PFSK-1 (cell line): ENCODE measurements at regions not wholly inside any gene's neighbourhood (a gene's known extent, or its start where the extent isn't known, plus 50 kb on each side); places are given as distances from the start of the nearest gene placed in this dataset.

Experiments
- FOXP2 ChIP-seq: optimal IDR thresholded peaks from 2 replicates; pipeline ENCODE3; 2011; ENCODE audit warnings: borderline replicate concordance, control low read depth, inconsistent platforms; ENCODE audit not compliant: insufficient read depth; ENCODE audit errors: extremely low read length, extremely low read depth
- POLR2AphosphoS5 ChIP-seq: IDR thresholded peaks from 2 replicates; pipeline ENCODE4 v1.6.1; 2012; ENCODE audit warnings: low read depth, mild to moderate bottlenecking, control low read depth, low read length, moderate library complexity
- SIN3A ChIP-seq: IDR thresholded peaks from 2 replicates; pipeline ENCODE4 v1.6.1; 2012; ENCODE audit warnings: mild to moderate bottlenecking, low read length, moderate library complexity, borderline replicate concordance; ENCODE audit not compliant: insufficient read depth
- TAF1 ChIP-seq: IDR thresholded peaks from 2 replicates; pipeline ENCODE4 v1.6.1; 2012; ENCODE audit warnings: low read length, control low read depth, borderline replicate concordance; ENCODE audit not compliant: insufficient read depth
- TF ChIP-seq, protein P1 (sequence below), 2 experiments: IDR thresholded peaks; 2 replicates each; pipeline versions ENCODE4 v1.6.1 to v1.8.0; 2011 to 2012; ENCODE audit warnings: low read depth in 2 of 2, low read length in 2 of 2, control low read depth in 1 of 2, inconsistent platforms in 1 of 2, mild to moderate bottlenecking in 1 of 2, moderate library complexity in 1 of 2; ENCODE audit not compliant: insufficient read depth in 1 of 2

- TF ChIP-seq TAF1 (no peak), FOXP2 (no peak), POLR2AphosphoS5 (no peak), SIN3A (no peak)
- TF ChIP-seq, protein P1, sequence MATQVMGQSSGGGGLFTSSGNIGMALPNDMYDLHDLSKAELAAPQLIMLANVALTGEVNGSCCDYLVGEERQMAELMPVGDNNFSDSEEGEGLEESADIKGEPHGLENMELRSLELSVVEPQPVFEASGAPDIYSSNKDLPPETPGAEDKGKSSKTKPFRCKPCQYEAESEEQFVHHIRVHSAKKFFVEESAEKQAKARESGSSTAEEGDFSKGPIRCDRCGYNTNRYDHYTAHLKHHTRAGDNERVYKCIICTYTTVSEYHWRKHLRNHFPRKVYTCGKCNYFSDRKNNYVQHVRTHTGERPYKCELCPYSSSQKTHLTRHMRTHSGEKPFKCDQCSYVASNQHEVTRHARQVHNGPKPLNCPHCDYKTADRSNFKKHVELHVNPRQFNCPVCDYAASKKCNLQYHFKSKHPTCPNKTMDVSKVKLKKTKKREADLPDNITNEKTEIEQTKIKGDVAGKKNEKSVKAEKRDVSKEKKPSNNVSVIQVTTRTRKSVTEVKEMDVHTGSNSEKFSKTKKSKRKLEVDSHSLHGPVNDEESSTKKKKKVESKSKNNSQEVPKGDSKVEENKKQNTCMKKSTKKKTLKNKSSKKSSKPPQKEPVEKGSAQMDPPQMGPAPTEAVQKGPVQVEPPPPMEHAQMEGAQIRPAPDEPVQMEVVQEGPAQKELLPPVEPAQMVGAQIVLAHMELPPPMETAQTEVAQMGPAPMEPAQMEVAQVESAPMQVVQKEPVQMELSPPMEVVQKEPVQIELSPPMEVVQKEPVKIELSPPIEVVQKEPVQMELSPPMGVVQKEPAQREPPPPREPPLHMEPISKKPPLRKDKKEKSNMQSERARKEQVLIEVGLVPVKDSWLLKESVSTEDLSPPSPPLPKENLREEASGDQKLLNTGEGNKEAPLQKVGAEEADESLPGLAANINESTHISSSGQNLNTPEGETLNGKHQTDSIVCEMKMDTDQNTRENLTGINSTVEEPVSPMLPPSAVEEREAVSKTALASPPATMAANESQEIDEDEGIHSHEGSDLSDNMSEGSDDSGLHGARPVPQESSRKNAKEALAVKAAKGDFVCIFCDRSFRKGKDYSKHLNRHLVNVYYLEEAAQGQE (IDR thresholded peaks at IDR 0.05; ENCODE audit: insufficient read depth in 1 of 2, low read depth in 2 of 2, low read length in 2 of 2), result no peak
Measured at GRCh38 chr12:46480316-46480715, 107.7 kb upstream of the SLC38A2 start.

DNA sequence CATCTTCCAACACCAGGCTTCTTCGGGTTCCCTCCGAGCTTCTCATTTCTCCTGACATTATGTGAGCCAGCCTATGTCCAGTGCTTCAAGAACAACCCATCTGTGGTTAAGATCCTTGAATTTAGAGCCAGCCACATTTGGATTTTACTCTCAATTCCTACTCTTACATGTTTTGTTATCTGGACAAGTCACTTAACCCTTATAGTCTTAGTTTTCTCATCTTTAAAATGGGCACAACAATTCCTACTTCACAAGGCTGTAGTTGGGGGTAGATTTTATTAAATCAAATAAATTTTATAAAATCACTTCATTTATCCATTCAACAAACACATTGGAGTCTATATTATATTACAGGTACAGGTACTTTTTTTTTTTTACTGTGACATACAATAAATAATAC lies 105.5 kb upstream of the SLC38A2 start:
- no peak for TF ChIP-seq TAF1
- TF ChIP-seq SIN3A, result no peak
- TF ChIP-seq, protein P1 (IDR thresholded peaks at IDR 0.05; ENCODE audit: insufficient read depth in 1 of 2, low read depth in 2 of 2, low read length in 2 of 2), result no peak
- TF ChIP-seq POLR2AphosphoS5, result no peak
- no peak for TF ChIP-seq FOXP2

DNA sequence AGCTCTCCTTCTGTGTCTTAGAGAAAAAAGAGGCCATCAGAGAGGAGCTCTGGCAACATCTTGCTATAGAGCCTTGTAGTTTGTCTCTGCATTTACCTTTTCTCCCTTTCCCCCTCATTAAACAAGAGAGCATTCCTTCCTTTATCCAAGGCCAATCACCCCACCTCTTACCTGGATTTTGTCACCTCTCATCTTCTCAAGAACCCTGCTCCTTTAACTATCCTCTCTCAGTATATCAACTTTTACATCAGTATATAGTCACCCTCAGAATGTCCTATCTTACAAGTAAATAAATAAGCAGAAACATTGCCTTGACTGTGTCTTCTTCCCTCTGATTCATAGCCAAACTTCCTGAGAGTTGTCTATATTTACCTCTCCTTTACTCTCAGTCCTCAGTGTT lies 105.0 kb upstream of the SLC38A2 start:
- TF ChIP-seq, protein P1 (IDR thresholded peaks at IDR 0.05; ENCODE audit: insufficient read depth in 1 of 2, low read depth in 2 of 2, low read length in 2 of 2), result no peak
- no peak for TF ChIP-seq SIN3A
- TF ChIP-seq POLR2AphosphoS5, result no peak
- TF ChIP-seq FOXP2, result no peak
- TF ChIP-seq TAF1, result no peak

- TF ChIP-seq, protein P1 (IDR thresholded peaks at IDR 0.05; ENCODE audit: insufficient read depth in 1 of 2, low read depth in 2 of 2, low read length in 2 of 2), result no peak
- no peak for TF ChIP-seq POLR2AphosphoS5
- TF ChIP-seq FOXP2, result no peak
- TF ChIP-seq SIN3A, result no peak
- no peak for TF ChIP-seq TAF1
Measured at GRCh38 chr12:46475972-46476645, 103.5 kb upstream of the SLC38A2 start.
